Posterior cingulate gyrus (tissue), 11 donors: ENCODE measurements at regions not wholly inside any gene's neighbourhood (a gene's known extent, or its start where the extent isn't known, plus 50 kb on each side); places are given as distances from the start of the nearest gene placed in this dataset.
A peak's percentile ranks its signal among the peaks of the same experiment; 100 is the strongest.
"Not testable (repeated sequence)": the region's sequence is repeated elsewhere in the genome, so short reads cannot be mapped to it uniquely, and the experiment has no call there.

Source experiments
- DNase-seq, 10 donors: peaks; one replicate each; pipeline versions ENCODE4 v3.0.0 to v3.0.0-alpha.2; 2020 to 2021; ENCODE audit warnings: mixed read lengths in 3 of 10
- intact Hi-C: fragments of 100-400 bp; cut with DNase I; formaldehyde crosslinking; loops from one replicate; pipeline ENCODE4 v1.15.1; 2023

GRCh38 chr2:52632543-52632942, 1135.1 kb upstream of the CHAC2 start:
- no peak for DNase-seq
- intact Hi-C loops = no loop called here

GRCh38 chr2:52629944-52630343, 1137.7 kb upstream of the CHAC2 start:
- intact Hi-C loops = no loop called here
- peak in 1 of 10 donors; percentile 81 for DNase-seq

GRCh38 chr2:52629531-52629930, 1138.1 kb upstream of the CHAC2 start:
- intact Hi-C loops = no loop called here
- no peak for DNase-seq

- intact Hi-C loops = no loop called here
- DNase-seq = peak in 1 of 10 donors; percentile 37
These were observed 1145.3 kb upstream of the CHAC2 start for GRCh38 chr2:52622266-52622665.

- intact Hi-C loops = no loop called here
- DNase-seq = no peak
These were observed 1154.5 kb upstream of the CHAC2 start for GRCh38 chr2:52613064-52613463.

- intact Hi-C loops = no loop called here
- DNase-seq = no peak
These were observed 1155.8 kb upstream of the CHAC2 start for GRCh38 chr2:52611759-52612158.

GRCh38 chr2:52608030-52608429, 1159.6 kb upstream of the CHAC2 start:
- no peak for DNase-seq
- intact Hi-C loops = no loop called here

GRCh38 chr2:52597346-52597745, 1170.3 kb upstream of the CHAC2 start:
- no peak for DNase-seq
- intact Hi-C loops = no loop called here

- no peak for DNase-seq
- intact Hi-C loops = no loop called here
These were observed 1173.6 kb upstream of the CHAC2 start for GRCh38 chr2:52594026-52594425.

GRCh38 chr2:52584071-52584470, 1183.5 kb upstream of the CHAC2 start:
- intact Hi-C loops = not testable (repeated sequence)

GRCh38 chr2:52572469-52572894, 1195.1 kb upstream of the CHAC2 start:
- intact Hi-C loops = no loop called here
- peak in 4 of 10 donors; percentile 5 to 74 (median 68) for DNase-seq

More at GRCh38 chr2:52584071-52584470, 1183.5 kb upstream of the CHAC2 start:
- DNase-seq = not testable (repeated sequence)

GRCh38 chr2:52571380-52572347, 1195.9 kb upstream of the CHAC2 start:
- peak in 4 of 10 donors; percentile 5 to 86 (median 66) for DNase-seq
- intact Hi-C loops = no loop called here

GRCh38 chr2:52570716-52571115, 1196.9 kb upstream of the CHAC2 start:
- peak in 2 of 10 donors; percentile 72 to 73 for DNase-seq
- intact Hi-C loops = no loop called here

GRCh38 chr2:52563151-52563550, 1204.5 kb upstream of the CHAC2 start:
- DNase-seq = no peak
- intact Hi-C loops = no loop called here

GRCh38 chr2:52558265-52558664, 1209.3 kb upstream of the CHAC2 start:
- intact Hi-C loops = loop anchor here (1.0 kb wide), 1 partner anchor 36 kb away; no protein-coding TSS in a partner anchor
- no peak for DNase-seq

- intact Hi-C loops = no loop called here
- DNase-seq = no peak
These were observed 1225.3 kb upstream of the CHAC2 start for GRCh38 chr2:52542297-52542696.

- DNase-seq = no peak
These were observed 1228.3 kb upstream of the CHAC2 start for GRCh38 chr2:52539026-52539970.

GRCh38 chr2:52537588-52537987, 1230.0 kb upstream of the CHAC2 start:
- DNase-seq = no peak
- intact Hi-C loops = no loop called here

More at GRCh38 chr2:52539026-52539970, 1228.3 kb upstream of the CHAC2 start:
- intact Hi-C loops = no loop called here

- DNase-seq = peak in 2 of 10 donors; percentile 7 to 66
- intact Hi-C loops = no loop called here
These were observed 1230.6 kb upstream of the CHAC2 start for GRCh38 chr2:52536929-52537460.

- intact Hi-C loops = no loop called here
- DNase-seq = no peak
These were observed 1234.6 kb upstream of the CHAC2 start for GRCh38 chr2:52532956-52533355.
